Endothelial cell of umbilical vein (primary cell): ENCODE measurements at regions not wholly inside any gene's neighbourhood (a gene's known extent, or its start where the extent isn't known, plus 50 kb on each side); places are given as distances from the start of the nearest gene placed in this dataset.

Source experiments
- EZH2 ChIP-seq: IDR thresholded peaks from 2 replicates; pipeline ENCODE4 v1.6.1; 2012; ENCODE audit warnings: borderline replicate concordance, low read depth, mild to moderate bottlenecking, moderate library complexity, low read length, inconsistent platforms; ENCODE audit not compliant: severe bottlenecking
- GATA2 ChIP-seq: IDR thresholded peaks from 2 replicates; pipeline ENCODE4 v1.7.0; 2011; ENCODE audit warnings: low read depth, mild to moderate bottlenecking, moderate library complexity, mixed read lengths, low read length; ENCODE audit not compliant: insufficient read length, insufficient read depth
- MYC ChIP-seq: IDR thresholded peaks from one replicate; pipeline ENCODE4 v1.6.1; 2011; ENCODE audit warnings: mild to moderate bottlenecking, low read depth, low read length
- POLR2A ChIP-seq: IDR thresholded peaks from 2 replicates; pipeline ENCODE4 v1.6.1; 2012; ENCODE audit warnings: low read depth, mild to moderate bottlenecking, control low read depth, low read length
- POLR2AphosphoS5 ChIP-seq: IDR thresholded peaks from 2 replicates; pipeline ENCODE4 v1.6.1; 2012; ENCODE audit warnings: low read depth, mild to moderate bottlenecking, control low read depth, low read length, moderate library complexity; ENCODE audit not compliant: insufficient read depth
- TF ChIP-seq, protein P1 (sequence below), 2 donors: IDR thresholded peaks; 1 replicate in 1 of 2; 2 replicates in 1 of 2; pipeline ENCODE4 v1.5.1; 2011; ENCODE audit warnings: low read length in 2 of 2, mild to moderate bottlenecking in 2 of 2, moderate library complexity in 2 of 2, control low read depth in 1 of 2, inconsistent platforms in 1 of 2, low read depth in 1 of 2; ENCODE audit not compliant: insufficient read depth in 1 of 2; ENCODE audit errors: extremely low read depth in 1 of 2

- TF ChIP-seq, protein P1, sequence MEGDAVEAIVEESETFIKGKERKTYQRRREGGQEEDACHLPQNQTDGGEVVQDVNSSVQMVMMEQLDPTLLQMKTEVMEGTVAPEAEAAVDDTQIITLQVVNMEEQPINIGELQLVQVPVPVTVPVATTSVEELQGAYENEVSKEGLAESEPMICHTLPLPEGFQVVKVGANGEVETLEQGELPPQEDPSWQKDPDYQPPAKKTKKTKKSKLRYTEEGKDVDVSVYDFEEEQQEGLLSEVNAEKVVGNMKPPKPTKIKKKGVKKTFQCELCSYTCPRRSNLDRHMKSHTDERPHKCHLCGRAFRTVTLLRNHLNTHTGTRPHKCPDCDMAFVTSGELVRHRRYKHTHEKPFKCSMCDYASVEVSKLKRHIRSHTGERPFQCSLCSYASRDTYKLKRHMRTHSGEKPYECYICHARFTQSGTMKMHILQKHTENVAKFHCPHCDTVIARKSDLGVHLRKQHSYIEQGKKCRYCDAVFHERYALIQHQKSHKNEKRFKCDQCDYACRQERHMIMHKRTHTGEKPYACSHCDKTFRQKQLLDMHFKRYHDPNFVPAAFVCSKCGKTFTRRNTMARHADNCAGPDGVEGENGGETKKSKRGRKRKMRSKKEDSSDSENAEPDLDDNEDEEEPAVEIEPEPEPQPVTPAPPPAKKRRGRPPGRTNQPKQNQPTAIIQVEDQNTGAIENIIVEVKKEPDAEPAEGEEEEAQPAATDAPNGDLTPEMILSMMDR (IDR thresholded peaks at IDR 0.05; ENCODE audit: extremely low read depth in 1 of 2, insufficient read depth in 1 of 2, low read depth in 1 of 2, low read length in 2 of 2): no peak
- no peak for TF ChIP-seq EZH2
- TF ChIP-seq GATA2: no peak
- TF ChIP-seq POLR2A: no peak
- TF ChIP-seq MYC: no peak
- TF ChIP-seq POLR2AphosphoS5: no peak
Measured at GRCh38 chr18:50444539-50444938, 69.7 kb downstream of the SKA1 start.
